ENCODE measurements at regions not wholly inside any gene's neighbourhood (a gene's known extent, or its start where the extent isn't known, plus 50 kb on each side); places are given as distances from the start of the nearest gene placed in this dataset.

DNA sequence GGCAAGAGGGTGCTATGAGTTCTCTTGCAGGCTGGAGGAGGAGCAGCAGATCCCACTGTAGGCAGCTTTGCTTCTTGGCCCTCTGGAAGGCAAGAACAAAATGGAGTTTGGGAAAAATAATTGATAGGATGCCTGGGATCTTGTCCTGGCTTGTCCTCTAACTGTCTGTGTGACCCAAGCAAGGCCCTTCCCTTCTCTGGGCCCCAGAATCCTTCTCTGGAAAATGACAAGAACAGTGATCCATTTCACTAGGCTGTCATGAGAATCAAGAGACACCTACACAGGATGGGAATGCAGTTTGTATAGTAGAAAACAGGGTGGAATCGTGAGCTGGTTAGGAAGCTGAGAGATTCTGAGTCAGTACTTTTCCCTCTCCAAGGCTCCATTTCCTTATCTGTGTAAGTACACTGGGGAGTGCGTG, 133.3 kb downstream of the PJA1 start:
- Mint-ChIP-seq H3K4me1 (peaks cover 2% of the 10 kb centered on the region), H3K4me3 (no peak overlapping the region), H3K27ac (no peak overlapping the region), H3K36me3 (ENCODE audit: low read depth) (no peaks in the 10 kb centered on the region), H3K27me3 (no peaks in the 10 kb centered on the region), H3K9me3 (no peaks in the 10 kb centered on the region)
- no peak for DNase-seq
- no peak for ATAC-seq

DNA sequence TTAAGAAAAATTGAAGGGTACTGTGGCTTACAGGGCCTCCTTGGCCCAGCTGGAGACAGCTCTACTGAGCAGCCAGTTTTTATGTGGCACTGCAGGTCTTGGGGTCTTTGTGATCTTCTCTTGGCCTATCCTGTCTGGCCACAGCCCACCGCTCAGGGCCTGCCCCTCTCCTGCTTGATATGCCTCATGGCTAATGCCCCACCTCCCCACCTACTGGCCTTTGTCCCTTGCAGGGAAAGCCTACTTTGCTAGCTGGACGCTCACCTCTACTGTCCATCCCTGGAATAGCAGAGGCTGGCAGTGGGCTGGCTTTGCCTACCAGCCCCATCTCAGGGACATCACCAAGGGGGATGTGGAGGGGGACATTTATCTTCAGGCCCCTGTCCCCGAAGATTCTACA, 134.1 kb downstream of the PJA1 start:
- H3K4me1 Mint-ChIP-seq: peaks cover 2% of the 10 kb centered on the region
- H3K27ac Mint-ChIP-seq: no peak overlapping the region
- no peaks in the 10 kb centered on the region for H3K36me3 Mint-ChIP-seq (ENCODE audit: low read depth)
- H3K27me3 Mint-ChIP-seq: no peaks in the 10 kb centered on the region
- H3K9me3 Mint-ChIP-seq: no peaks in the 10 kb centered on the region
- DNase-seq: no peak
- no peak for ATAC-seq
- H3K4me3 Mint-ChIP-seq: no peak overlapping the region

- no peaks in the 10 kb centered on the region for H3K9me3 Mint-ChIP-seq
- H3K4me3 Mint-ChIP-seq: no peak overlapping the region
- H3K27me3 Mint-ChIP-seq: no peaks in the 10 kb centered on the region
- H3K27ac Mint-ChIP-seq: no peak overlapping the region
- peaks cover 2% of the 10 kb centered on the region for H3K4me1 Mint-ChIP-seq
- H3K36me3 Mint-ChIP-seq (ENCODE audit: low read depth): no peaks in the 10 kb centered on the region
- ATAC-seq: no peak
- no peak for DNase-seq
Measured at GRCh38 chrX:69029771-69030170, 135.5 kb downstream of the PJA1 start.

GRCh38 chrX:69028761-69029120, 136.5 kb downstream of the PJA1 start:
- no peak overlapping the region for H3K27ac Mint-ChIP-seq
- H3K4me3 Mint-ChIP-seq: no peak overlapping the region
- DNase-seq (no peak), ATAC-seq (no peak)
- H3K9me3 Mint-ChIP-seq: no peaks in the 10 kb centered on the region
- H3K27me3 Mint-ChIP-seq: no peaks in the 10 kb centered on the region
- no peaks in the 10 kb centered on the region for H3K36me3 Mint-ChIP-seq (ENCODE audit: low read depth)
- H3K4me1 Mint-ChIP-seq: peaks cover 2% of the 10 kb centered on the region

DNA sequence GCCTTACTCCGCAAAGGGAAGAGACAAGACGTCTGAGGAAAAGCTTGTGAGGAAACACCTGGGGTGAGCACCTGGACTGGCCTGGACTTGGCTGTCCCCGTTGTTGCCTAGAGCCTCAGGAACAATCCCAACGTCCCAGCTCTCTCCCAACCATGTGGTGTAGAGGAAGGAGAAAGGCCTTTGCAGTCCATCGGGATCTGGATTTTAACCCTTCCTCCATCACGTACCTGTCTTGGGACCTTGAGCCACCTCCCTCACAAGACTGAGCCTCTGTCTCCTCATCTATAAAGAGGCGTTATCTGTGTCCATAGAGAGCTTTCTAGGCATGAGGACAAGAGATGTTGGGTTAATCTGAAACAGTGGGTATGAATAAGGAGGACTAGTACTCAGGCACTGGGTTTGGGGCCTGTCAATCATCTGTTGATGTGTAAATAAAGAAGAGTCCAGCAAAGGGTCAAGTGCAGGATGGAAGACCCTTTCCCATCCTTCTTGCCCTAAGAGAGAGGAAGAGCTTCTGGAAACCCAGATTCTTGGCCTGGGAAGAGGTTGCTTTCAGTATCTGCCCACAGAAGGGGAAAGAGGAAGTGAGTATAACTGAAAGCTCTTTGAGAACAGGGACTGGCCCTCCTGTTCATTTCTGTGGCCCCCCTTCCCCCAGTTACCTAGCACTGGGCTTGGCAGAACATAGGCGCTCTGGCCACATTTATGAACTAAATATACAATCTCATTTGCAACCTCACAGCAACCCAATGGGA, 137.1 kb downstream of the PJA1 start:
- no peak for DNase-seq
- Mint-ChIP-seq H3K36me3 (ENCODE audit: low read depth) (no peaks in the 10 kb centered on the region), H3K4me3 (no peak overlapping the region), H3K27me3 (no peaks in the 10 kb centered on the region), H3K9me3 (no peaks in the 10 kb centered on the region), H3K4me1 (peaks cover 2% of the 10 kb centered on the region), H3K27ac (no peak overlapping the region)
- no peak for ATAC-seq

DNA sequence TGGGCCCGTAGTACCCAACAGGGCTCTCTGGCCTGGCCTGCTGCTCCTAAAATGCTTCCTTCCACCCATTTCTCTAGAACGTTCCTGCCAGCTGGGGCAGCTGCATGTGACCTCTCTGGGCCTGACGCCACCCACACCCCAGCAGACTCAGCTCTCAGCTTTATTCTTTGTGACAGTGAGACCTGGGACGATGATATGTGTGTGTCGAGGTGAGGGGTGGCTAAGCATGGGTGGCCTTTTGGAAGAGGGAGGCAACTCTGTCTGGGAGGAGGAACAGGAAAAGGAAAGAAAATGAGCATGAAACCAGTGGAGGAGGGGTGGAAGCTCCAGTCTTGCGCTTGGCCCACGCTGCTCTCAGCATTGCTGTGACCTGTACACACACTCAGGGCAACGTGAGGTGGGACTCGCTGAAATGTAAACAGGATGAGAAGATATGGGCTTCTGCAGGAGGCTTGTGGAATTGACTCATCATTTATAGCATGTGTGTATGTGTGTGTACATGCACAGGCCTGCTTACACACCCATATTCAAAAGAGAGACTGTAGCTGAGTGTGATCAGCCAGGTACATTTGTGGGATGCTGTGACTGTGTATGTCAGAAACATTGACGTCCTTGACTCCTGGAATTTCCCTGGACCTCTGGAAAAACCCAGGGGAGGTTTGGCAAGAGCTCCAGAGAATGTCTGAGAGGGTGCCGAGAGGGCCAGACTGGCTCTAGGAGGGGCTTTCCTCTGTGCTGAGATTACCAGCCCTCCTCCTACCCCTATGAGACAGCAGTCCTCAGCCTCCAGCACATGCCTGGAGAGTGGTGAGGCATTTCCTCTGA, 137.9 kb downstream of the PJA1 start:
- Mint-ChIP-seq H3K36me3 (ENCODE audit: low read depth) (no peaks in the 10 kb centered on the region), H3K9me3 (no peaks in the 10 kb centered on the region), H3K27ac (no peak overlapping the region), H3K4me1 (peaks cover 2% of the 10 kb centered on the region), H3K27me3 (no peaks in the 10 kb centered on the region), H3K4me3 (no peak overlapping the region)
- DNase-seq (no peak), ATAC-seq (no peak)

- Mint-ChIP-seq H3K27ac (no peak overlapping the region), H3K9me3 (no peaks in the 10 kb centered on the region), H3K4me1 (peaks cover 2% of the 10 kb centered on the region), H3K36me3 (ENCODE audit: low read depth) (no peaks in the 10 kb centered on the region), H3K4me3 (no peak overlapping the region), H3K27me3 (no peaks in the 10 kb centered on the region)
- ATAC-seq (no peak), DNase-seq (no peak)
Measured at GRCh38 chrX:69025802-69026301, 139.4 kb downstream of the PJA1 start.

- ATAC-seq (no peak), DNase-seq (no peak)
- Mint-ChIP-seq H3K27me3 (no peaks in the 10 kb centered on the region), H3K9me3 (no peaks in the 10 kb centered on the region), H3K27ac (no peak overlapping the region), H3K36me3 (ENCODE audit: low read depth) (no peaks in the 10 kb centered on the region), H3K4me1 (peaks cover 2% of the 10 kb centered on the region), H3K4me3 (no peak overlapping the region)
Measured at GRCh38 chrX:69024931-69025330, 140.3 kb downstream of the PJA1 start.

GRCh38 chrX:69024161-69024736, 141.0 kb downstream of the PJA1 start:
- Mint-ChIP-seq H3K4me1 (peaks cover 2% of the 10 kb centered on the region), H3K27me3 (no peaks in the 10 kb centered on the region), H3K36me3 (ENCODE audit: low read depth) (no peaks in the 10 kb centered on the region), H3K9me3 (no peaks in the 10 kb centered on the region), H3K27ac (no peak overlapping the region), H3K4me3 (no peak overlapping the region)
- DNase-seq: no peak
- no peak for ATAC-seq

DNA sequence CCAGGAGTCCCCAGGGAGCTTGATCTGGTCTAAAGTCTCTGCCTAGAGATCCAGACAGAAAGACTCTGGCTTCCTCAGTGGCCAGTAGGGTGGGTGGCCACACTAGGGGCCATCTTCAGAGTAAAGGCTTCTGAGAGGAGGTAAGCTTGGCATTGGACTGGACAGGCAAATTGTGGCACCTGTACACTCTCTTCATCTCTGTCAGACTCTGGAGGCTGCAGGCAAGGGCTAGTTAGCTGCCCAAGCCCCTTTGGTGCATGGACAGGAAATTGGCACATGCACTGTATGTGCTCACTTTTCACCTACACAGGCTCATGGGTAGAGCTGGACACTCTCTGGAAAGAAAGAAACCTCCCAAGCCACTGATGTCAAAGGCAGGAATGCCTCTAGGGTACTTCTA, 142.8 kb downstream of the PJA1 start:
- no peak overlapping the region for H3K4me3 Mint-ChIP-seq
- ATAC-seq (no peak), DNase-seq (no peak)
- H3K9me3 Mint-ChIP-seq: no peaks in the 10 kb centered on the region
- no peaks in the 10 kb centered on the region for H3K4me1 Mint-ChIP-seq
- no peak overlapping the region for H3K27ac Mint-ChIP-seq
- H3K27me3 Mint-ChIP-seq: no peaks in the 10 kb centered on the region
- no peaks in the 10 kb centered on the region for H3K36me3 Mint-ChIP-seq (ENCODE audit: low read depth)

- H3K36me3 Mint-ChIP-seq (ENCODE audit: low read depth): no peaks in the 10 kb centered on the region
- no peak overlapping the region for H3K4me3 Mint-ChIP-seq
Measured at GRCh38 chrX:69021141-69021960, 143.9 kb downstream of the PJA1 start.

GRCh38 chrX:69020316-69020715, 144.9 kb downstream of the PJA1 start:
- no peaks in the 10 kb centered on the region for H3K9me3 Mint-ChIP-seq
- H3K27me3 Mint-ChIP-seq: no peaks in the 10 kb centered on the region
- ATAC-seq: no peak
- H3K4me3 Mint-ChIP-seq: no peak overlapping the region
- H3K4me1 Mint-ChIP-seq: no peaks in the 10 kb centered on the region
- no peaks in the 10 kb centered on the region for H3K36me3 Mint-ChIP-seq (ENCODE audit: low read depth)
- H3K27ac Mint-ChIP-seq: no peak overlapping the region
- no peak for DNase-seq

More at GRCh38 chrX:69021141-69021960, 143.9 kb downstream of the PJA1 start:
- H3K27me3 Mint-ChIP-seq: no peaks in the 10 kb centered on the region
- no peaks in the 10 kb centered on the region for H3K4me1 Mint-ChIP-seq
- DNase-seq (no peak), ATAC-seq (no peak)
- no peaks in the 10 kb centered on the region for H3K9me3 Mint-ChIP-seq
- no peak overlapping the region for H3K27ac Mint-ChIP-seq

DNA sequence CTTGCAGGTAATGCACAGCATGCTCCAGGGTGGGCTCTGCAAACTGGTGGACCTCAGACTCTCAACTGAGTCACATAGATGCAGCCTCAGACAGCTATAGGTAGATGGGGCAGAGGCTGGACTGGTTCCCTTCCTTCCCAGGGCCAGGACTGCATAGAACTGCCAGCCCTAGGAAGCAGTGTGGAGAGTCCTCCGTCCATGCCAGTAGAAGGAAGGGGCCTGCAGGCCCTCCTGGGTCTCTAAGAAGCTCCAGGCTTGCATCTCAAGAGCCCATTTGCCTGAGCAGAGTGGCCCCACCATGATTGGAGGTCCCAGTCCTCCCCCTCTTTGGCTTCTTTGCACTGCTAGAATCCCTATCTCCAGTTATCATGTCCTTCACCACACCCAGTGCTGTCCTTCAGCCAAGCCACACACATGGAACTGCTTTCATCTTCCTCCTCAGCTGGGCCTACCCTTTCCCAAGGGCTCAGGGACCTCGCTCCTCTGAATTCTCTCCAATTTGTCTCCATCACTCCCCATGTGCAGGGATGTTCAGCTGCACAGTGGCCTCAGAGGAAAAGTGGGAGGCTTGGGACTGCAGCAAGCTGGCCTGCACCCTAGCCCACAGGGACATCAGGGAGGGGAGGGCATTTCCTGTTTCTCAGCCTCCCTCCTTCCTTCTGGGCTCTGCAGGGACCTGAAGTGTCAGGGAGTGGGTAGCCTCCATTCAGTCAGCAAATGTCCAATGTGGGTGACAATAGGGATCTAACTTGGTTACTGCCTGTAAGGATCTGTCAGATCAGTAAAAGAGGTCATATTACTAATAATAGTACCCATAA, 146.0 kb downstream of the PJA1 start:
- ATAC-seq: no peak
- Mint-ChIP-seq H3K36me3 (ENCODE audit: low read depth) (no peaks in the 10 kb centered on the region), H3K9me3 (no peaks in the 10 kb centered on the region), H3K27me3 (no peaks in the 10 kb centered on the region), H3K27ac (no peak overlapping the region), H3K4me1 (no peaks in the 10 kb centered on the region), H3K4me3 (no peak overlapping the region)
- no peak for DNase-seq
